Activated naive CD4-positive, alpha-beta T cell treated with Interleukin-2 at 50 U/mL for 16 hours (primary cell): ENCODE measurements at regions not wholly inside any gene's neighbourhood (a gene's known extent, or its start where the extent isn't known, plus 50 kb on each side); places are given as distances from the start of the nearest gene placed in this dataset.

Experiments
- DNase-seq: peaks from one replicate; pipeline ENCODE4 v3.0.0-alpha.2; 2020

DNA sequence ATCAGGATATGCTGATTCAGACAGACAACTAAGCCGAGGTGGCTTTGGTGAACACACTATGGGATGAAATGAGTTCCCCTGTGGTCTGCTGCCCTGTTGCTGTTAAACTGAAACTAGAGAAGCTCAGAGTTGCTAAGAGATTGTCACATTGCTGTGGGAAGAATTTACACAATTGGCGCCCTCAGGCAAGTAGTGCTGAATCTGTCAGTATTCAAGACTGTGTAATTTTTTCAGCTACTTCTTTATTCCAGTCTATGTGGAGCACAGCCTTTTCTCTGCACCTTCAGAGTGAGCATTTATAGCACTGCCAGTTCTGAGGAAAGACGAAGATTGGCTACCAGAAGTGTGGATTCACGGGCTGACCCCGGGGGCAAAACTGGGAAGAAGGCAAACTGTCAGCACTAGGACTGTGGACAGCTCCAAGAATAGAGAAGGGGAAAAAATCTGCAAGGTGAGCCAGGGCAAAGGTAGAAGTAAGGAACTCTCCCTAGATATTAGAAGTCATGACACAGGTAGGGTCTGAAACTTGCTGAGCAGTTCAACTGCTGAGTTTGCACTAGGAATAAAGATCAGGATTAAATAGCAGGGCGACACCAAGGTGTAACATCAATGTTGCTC, 218.8 kb upstream of the TMPO start:
- DNase-seq = no peak

DNA sequence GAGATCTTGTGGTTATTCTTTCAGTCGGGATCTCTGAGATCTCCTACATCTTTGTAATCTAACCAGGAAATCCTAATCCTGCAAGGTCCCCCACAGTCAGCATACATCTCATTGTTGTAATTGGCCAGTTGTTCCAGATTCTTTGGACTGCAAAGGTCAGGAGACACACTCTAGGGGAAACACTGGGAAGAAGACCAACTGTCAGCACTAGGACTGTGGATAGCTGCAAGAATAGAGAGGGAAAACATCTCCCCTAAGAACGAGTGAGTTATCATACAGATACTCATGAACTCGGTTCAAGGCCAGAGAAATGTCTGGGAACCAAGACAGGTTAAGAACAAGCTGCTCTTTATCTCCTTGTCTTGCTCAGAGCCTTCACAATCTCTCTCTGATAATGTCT, 217.9 kb upstream of the TMPO start:
- DNase-seq = no peak

DNA sequence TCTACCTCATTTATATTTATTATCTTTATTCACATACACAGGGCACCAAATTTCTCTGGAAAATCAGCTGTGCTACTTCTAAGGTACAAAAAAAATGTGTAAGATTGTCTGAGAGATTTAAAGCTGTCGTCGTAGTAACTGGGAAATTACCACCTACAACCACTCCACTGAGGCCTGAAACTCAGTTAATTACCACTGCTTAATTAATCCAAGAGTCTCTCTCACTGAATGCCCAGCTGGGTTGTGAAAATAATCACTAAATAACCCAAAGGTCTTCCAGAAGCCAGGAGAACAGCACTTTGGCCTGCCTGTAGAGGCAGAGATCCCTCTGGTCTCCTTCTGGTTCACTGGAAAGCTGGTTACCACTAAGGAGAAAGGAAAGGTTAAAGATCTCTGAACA, 207.2 kb upstream of the TMPO start:
- DNase-seq = no peak

DNA sequence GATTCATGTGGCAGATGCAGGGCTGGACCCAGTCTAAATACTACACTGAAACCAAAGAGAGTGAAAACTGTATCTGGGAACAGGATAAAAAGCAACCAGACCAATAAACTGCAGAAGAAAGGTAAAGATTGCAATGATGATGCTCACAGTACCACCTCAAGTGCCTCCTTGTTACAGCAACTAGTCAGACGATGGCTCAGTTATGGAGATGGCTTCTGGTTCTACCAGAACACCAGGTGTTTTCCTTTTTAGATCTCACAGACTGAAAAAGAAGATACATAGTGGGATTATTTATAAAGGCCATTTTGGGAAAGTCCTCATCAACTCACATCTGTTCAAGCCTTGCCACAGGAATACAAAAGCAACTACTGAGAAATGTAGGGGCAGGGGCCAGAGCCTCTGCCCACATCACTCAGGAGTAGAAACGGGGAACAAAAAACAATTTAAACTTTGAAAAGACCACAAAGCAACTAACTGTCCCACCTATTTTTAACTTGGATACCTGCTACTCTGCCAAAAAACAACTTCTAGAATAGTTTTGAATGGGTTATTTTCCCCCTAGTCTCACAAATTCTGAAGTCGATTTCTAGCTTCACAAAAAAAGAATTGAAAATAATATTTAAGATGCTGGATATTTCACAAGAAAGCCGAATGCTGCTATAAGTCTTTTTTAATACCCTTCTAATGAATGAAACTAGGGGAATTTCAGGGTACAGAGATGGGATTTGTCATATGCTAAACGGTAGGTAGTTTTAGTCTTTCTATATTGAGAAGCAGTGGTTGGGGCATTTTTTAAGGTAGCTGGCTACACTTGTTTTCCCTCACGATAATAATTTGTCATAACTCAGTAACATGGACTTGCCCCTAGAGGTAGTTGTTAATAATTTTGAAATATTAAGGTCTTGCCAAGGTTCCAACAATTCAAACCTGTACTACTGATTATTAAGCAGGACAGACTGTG, 197.2 kb upstream of the TMPO start:
- no peak for DNase-seq

DNA sequence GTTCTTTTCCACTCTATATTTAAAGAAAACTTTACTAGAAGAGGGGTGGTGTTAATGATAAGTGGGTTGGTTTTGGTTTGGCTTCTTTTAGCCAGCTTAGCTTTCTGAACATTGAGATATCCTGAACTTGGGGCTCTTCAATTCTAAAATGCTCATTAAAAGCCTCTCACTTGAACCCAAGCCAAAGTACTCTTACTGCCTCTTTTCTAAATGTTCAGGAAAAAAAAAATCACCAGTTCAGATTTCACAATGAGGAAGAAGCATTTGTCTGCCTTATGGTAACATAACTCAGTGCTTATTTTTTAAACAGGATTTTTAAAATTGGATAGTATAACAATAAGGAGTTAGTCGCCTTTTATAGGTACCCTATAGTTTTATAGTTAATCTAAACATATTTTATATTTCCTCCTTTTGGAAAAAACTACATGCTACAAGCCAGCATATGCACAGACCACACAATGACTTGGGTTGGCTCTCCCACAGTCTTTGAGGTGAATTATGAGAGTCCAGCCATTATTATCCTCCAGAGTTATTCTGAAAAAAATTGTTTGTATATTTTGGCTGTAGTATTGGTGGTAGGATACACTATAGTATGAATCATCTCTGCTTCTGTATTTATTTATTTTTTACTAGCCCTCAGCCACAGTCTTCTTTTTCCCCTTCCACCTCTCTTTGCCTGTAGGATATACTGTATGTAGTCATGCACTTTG, 195.5 kb upstream of the TMPO start:
- no peak for DNase-seq

DNA sequence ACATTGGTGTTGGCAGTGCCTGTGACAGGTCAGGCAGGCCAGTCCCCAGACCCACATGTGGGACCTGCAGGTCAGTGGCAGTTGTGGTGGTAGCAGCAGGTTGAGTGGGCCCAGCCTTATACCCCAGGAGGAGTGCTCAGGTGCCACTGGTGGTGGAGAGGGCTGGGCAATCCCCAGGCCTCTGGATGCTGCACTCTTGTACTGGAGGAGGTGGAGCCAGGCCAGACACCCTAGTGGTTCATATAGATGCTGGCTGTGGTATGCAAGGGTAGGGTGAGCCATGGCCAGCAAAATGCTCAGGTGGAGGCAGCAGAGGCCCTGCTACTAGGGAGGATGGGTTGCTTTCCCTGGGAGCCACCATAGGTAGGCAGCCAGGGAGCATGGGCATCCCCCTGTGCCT, 190.4 kb upstream of the TMPO start:
- DNase-seq = no peak

DNA sequence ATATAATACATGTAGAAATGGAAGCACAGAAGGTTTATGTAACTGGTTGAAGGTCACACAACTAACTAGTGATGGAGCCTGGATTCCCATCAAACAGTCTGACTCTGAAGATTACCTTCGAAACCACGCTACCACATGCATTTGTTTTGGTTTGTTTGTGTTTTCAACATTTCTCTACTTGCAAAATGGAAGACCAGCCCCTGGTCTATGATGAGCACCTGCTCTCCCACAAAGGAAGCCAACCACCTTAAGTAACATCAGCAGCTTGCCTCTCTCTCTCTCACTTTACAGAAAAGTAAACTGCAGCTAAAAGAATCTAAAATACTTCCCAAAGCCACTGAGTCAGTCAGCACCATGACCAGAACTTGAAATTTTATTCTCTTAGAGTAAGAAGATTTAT, 186.9 kb upstream of the TMPO start:
- no peak for DNase-seq

DNA sequence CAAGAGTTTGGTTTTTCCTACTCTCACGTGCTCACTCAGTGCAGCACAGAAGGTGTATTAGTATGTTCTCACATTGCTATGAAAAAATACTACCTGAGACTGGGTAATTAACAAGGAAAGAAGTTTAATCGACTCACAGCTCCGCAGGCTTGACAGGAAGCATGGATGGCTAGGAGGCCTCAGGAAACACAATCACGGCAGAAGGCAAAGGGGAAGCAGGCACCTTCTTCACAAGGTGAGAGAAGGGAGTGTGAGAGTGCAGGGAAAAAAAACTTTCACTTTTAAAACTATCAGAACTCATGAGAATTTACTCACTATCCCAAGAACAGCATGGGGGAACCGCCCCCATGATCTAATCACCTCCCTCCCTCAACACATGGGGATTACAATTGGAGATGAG, 185.8 kb upstream of the TMPO start:
- no peak for DNase-seq

DNA sequence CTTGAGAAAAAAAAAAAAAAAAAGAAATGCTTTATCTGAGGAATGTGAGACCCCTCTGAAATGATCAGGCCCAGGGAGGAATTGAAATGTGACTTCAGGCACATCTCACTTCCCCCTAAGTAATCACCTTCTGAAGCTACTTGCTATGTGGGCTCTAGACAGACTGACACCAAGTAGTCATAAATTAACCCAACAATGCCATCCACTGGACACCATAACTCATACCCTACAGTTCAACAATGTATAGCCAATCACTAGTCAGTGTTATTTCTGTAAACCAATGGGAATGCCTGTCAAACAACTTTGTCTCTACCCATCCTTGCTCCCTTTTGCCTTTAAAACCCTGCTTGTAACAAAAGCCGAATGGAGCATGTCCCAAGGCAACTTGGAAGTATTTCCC, 182.7 kb upstream of the TMPO start:
- no peak for DNase-seq

DNA sequence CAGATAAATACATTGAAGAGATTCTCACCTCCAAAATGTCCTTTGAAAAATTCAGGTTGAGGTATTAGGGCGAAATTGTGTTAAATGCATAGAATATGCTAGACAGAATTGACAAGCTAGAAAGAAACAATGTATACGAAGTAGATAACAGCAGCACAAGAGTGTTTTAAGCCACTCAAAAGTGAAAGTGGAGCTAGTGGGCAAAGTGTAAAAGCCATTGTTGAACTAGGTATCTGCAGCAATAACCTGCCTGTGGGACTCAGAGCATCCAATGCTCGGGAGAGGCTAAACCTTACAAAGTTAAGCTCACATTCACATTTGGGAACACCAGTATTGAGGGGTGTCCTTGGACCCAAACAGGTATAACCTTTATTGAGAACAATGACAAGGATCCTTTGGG, 180.6 kb upstream of the TMPO start:
- DNase-seq = no peak

DNA sequence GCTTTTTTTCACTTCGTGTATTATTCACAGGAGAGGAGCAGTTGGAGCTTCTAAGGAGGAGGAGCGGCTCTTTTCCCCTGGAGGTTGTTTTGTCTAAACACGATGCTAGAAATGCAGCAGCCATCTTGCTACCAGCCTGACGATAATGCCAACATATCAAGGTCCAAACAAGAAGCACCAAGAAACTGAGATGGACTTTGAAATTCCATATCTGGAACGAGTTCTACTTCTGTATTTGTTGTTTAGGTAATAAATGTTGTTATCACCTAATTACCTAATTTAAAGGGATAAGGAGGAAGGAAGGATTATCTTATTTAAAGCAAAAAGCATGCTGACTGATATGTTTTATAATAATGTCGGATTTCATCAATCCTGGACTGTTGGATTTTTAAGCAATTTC, 174.4 kb upstream of the TMPO start:
- DNase-seq = no peak

DNA sequence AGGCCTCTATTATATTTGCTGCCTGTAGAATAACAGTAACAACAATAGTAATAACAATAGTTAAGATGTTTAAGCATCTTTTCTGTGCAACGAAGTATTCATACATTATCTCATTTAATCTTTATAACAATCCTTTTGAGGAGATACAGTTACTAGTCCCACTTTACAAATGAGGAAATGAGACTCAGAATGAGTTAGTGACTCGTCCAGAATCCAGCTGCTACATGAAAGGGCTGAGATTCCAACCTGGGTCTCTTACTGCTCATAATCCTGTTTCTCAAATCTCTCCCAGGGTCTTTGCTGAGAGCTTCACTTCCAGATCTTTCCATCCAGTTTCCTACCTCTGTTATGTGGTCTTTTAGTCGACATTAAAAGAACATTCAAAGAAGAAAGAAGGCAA, 173.7 kb upstream of the TMPO start:
- DNase-seq = no peak

DNA sequence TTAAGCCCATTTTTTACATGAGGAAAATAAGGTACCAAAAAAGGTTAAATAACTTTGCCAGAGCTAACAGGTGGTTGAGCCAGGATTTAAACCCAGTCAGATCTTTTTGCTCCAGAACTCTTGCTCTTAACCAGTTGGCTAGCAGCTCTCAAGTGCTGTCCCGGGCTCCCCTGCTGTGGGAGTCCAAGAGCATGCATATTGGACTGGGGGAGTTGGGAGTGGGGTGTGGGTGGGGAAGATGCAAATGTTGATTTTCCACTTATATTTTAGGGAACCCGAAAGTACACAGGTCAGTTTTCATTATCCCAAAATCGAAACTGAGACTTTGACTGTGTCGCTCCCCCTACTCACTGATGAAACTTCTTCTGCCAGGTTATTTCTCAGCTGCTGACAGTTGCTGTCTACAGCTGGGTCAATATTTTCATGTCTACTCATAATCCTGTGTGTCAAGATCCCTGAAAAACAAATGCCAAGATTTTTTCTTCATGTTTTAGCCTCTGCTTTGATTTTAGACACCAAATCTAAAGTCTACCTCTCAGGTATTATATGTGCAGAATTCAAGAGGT, 172.3 kb upstream of the TMPO start:
- no peak for DNase-seq

DNA sequence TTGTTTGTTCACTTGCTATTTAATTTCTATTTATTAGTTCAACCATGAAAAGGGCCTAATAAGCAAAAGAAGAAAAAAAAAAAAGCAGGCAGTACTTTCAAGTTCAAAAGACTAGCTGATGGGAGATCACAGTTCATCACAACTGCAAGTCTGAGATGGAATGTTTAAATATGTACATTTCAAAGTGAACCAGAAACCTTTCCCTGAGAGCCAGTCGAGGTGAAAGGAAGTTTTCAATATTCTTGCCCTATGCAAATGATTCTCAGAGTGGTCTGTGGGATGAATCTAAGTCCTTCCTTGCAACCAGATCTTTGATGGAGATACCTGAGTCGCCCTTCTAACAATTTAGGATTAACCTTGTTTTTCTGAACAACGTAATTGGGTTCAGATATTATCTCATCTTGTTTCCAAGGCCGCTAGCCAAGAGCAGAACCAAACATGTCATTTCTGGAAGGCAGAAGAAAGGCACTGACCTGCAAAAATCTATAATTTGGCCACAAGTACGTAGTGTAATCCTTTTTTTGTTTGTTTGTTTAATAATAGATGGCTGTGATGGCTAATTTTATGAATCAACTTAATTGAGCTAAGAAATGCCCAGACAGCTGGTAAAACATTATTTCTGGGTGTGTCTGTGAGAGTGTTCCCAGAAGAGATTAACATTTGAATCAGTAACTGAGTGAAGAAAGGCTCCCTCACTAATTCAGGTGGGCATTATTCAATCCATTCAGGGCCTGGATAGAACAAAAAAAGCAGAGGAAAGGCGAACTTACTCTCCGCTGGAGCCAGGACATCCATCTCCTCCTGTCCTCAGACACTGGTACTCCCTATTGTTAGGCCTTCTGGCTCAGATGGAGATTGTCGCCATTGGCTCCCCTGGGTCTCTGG, 171.1 kb upstream of the TMPO start:
- DNase-seq = no peak

DNA sequence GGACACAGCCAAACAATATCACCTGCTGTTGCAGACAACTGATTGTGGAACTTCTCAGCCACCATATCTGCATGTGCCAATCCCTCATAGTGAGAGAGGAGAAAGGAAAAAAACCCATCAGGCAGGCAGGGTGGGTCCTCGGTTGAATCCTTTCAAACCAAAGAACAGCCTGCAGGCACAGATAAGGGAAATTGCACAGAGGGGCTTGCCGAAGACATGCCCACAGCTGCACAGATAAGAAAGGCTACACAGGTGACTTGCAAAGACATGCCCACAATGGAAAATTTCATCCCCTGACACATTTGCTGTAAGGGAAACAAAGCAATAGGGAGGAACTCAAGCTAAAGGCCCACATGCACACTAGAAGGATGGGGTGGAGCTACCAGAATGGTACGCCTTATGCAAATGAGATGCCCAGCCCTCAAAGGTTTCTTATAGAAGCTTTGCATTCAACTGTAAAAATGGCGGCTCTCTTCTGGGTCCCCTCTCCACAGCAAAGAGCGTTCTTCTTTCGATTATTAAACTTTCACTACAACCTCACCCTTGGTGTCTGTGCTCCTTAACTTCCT, 170.0 kb upstream of the TMPO start:
- DNase-seq = no peak

DNA sequence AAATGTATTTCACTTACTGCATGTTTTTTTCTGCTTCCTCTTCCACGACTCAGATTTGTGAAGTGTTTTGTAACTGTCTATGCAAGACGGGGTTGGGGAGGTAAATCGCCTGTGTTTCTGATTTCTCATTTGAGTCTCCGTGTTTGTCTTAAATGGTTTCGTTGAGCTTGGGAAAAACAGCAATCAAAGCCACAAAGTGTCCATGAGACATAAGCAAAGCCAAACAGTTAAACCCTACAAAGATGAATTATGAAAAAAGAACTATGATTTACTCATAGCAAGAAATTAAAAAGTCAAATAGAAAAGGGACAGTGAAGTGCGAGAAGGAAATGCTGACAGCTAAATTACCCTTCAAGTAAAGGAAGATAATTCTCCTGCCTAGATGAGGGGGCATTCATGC, 164.3 kb upstream of the TMPO start:
- no peak for DNase-seq

DNA sequence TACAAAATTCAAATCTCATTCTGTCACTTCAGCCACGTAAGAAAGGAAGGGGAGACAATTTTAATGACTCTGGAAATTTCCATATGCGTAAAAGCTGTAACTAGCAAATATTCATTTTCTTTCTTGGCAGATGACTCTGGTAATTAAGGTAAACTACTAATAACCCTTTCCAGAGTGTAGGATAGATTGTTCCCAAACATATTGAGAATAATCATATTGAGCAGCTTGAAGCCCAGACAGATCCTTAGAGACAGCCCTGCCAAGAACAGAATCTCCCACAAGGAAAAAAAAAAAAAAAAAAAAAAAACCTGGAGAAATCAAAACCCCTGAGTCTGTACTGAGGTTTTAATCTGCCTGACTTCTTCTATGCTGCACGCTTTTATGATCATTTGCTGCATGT, 163.6 kb upstream of the TMPO start:
- DNase-seq = no peak

DNA sequence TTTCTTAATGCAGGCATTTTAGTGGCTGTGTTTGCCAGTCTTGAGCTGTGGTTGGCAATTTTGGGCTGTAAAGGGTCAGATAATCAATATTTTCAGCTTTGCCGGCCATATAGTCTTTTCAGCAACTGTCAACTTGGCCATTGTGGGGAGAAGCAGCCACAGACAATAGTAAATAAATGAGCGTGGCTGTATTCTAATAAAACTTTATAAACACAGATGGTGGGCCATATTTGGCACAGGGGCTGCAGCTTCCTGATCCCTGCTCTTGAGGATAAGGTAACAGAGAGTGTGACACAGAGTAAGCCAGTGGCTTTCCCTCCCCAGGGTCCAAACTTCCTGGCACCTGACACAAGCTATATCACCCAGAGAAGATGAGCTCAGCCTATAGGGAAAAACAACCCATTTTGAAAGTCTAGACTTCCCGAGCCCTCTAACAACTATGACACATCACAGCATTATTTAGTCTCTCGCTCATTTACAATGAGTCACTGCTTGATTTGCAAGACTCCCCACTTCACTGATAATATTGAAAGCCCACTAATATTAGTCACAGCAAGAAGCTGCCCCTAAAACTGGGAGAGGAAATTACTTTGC, 163.1 kb upstream of the TMPO start:
- no peak for DNase-seq

DNA sequence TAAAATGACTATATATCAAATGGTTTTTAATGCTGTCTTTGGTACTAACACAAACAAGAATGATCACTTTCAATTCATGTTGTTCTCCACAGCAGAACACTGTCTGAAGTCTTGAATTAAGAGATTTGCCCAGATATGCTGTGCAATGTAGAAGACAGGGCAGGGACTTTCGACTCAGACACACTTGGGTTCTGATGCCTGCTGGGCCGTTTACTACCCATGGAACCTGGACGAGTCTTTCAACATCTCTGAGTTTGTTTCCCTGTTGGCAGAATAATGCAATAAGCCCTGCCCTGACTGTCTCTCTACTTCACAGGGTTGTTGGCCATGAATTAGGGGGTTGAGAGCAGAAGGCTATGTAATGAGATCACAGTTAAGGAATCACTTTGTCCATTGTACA, 162.6 kb upstream of the TMPO start:
- DNase-seq = no peak

DNA sequence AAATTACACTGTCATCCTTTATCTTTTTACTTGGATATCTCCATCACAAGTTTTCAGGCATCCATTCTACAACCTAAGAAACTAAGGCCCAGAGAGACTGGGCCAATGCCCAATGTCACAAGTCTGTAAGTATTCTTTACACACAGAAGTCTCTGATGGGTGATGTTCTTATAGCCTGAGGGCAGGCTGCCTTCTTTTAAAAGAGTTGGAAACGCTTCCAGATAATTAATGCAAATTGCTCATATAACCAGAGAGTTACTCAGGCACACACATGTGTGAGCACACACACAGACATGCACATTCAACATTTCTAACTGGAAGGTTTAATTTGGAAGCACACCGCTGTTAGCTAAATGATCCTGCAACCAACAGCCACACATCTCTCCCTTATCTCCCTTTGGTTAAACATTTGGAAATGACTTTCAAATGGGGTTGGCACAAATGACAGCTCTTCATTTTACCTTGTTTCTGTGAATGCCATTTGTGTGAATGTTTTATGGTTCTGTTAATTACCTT, 160.8 kb upstream of the TMPO start:
- no peak for DNase-seq

DNA sequence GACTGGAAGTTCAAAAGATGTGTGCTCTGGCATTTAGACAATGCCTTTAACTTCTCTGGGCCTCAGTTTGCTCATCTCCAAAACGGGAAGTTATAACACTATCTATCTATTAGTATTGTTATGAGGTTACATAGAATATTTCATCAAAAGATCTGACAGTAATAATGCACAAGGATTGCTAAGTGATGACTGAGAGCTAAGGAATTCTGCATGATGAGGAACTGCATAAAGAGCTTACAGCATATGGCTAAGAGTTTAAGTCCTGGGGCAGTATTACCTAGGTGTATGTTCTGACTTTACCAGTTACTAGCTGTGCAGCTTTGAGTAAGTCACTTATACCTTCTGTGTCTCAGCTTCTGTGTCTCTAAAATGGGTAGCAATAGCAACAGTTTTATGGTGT, 160.1 kb upstream of the TMPO start:
- no peak for DNase-seq

DNA sequence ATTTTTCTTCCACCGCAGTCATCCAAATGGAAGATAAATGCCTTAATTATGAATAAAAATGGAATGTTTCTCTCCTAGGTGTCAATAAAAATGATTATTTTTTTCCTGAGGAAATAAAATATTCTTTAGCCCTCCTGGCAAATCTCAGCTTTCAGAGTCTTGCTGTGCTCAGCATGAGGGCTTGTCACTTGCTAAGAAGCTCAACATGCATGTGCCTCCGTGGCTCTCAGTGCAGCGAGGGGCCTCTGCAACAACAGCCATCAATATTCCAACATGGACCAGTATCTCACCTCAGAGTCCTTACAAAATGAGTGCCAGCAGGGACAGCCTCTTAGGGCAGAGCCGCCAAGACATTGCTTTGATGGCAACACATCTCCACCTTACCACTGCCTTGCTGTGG, 159.5 kb upstream of the TMPO start:
- no peak for DNase-seq
